Breast epithelium (tissue), 4 donors: ENCODE measurements at regions not wholly inside any gene's neighbourhood (a gene's known extent, or its start where the extent isn't known, plus 50 kb on each side); places are given as distances from the start of the nearest gene placed in this dataset.

Source experiments
- DNase-seq, 2 donors: peaks; one replicate each; pipeline ENCODE4 v3.0.0-alpha.2; 2019; ENCODE audit warnings: low spot score in 2 of 2
- H3K27ac ChIP-seq, 2 donors: fragments of 200-600 bp; sonication (generic) in 1 of 2; one replicate each; pipeline ENCODE4 v1.5.1; 2016 to 2019; ENCODE audit warnings: mild to moderate bottlenecking in 1 of 2
- H3K27me3 ChIP-seq, 2 donors: fragments of 200-600 bp; sonication (generic) in 1 of 2; one replicate each; pipeline versions ENCODE4 v1.5.1 to v1.6.0; 2017 to 2019; ENCODE audit warnings: control low read depth in 1 of 2, mild to moderate bottlenecking in 1 of 2
- H3K36me3 ChIP-seq: fragments of 200-600 bp; one replicate; pipeline ENCODE4 v1.5.1; 2019
- H3K4me1 ChIP-seq, 2 donors: fragments of 200-600 bp; sonication (generic); one replicate each; pipeline ENCODE4 v1.5.1; 2016 to 2019; ENCODE audit warnings: control low read depth in 1 of 2
- H3K4me3 ChIP-seq, 3 donors: fragments of 200-600 bp; sonication (generic); 1 replicate in 2 of 3; 2 replicates in 1 of 3; pipeline ENCODE4 v1.5.1; 2016 to 2019; ENCODE audit warnings: mild to moderate bottlenecking in 3 of 3, moderate library complexity in 2 of 3
- H3K9me3 ChIP-seq, 2 donors: fragments of 200-600 bp; sonication (generic) in 1 of 2; one replicate each; pipeline ENCODE4 v1.5.1; 2016 to 2019; ENCODE audit warnings: control low read depth in 1 of 2
- POLR2A ChIP-seq: fragments of 450-650 bp; IDR thresholded peaks from one replicate; pipeline ENCODE4 v1.6.1; 2016; ENCODE audit warnings: antibody characterized with exemption, mild to moderate bottlenecking, moderate library complexity
- POLR2AphosphoS5 ChIP-seq, 3 donors: sonication (generic); formaldehyde crosslinking; IDR thresholded peaks; one replicate each; pipeline ENCODE4 v1.6.1; 2017; ENCODE audit warnings: antibody characterized with exemption in 3 of 3
- intact Hi-C: fragments of 100-400 bp; cut with DNase I; formaldehyde crosslinking; loops from one replicate; pipeline ENCODE4 v1.15.1; 2023; ENCODE audit warnings: low total_unique reads
- TF ChIP-seq, protein P1 (sequence below), 3 donors: fragments of 450-650 bp; IDR thresholded peaks; one replicate each; pipeline ENCODE4 v1.5.1; 2016 to 2017; ENCODE audit warnings: antibody characterized with exemption in 3 of 3, mild to moderate bottlenecking in 3 of 3, moderate library complexity in 3 of 3

DNA sequence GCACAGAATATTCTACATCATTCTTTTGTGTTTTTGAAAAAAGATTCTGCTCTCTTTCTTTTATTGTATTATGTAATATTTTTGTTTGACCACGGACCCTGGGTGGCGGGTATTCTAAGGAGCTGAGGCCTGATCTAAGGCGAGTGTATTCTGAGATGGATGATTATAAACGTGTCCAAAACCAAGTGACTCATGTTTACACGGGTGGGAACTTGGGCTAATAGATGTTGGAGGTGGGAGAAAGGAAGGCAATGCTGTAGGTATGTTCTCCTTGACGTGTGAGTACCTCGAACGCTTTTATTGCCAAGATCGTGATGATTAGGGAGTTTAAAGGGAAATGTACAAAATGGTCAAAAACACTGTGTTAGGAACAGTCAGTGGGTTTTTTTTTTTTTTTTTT is 188.9 kb upstream of the FAT1 start:
- no peak overlapping the region for H3K27ac ChIP-seq
- H3K4me3 ChIP-seq, result no peak overlapping the region
- no peaks in the 10 kb centered on the region for H3K9me3 ChIP-seq
- no peaks in the 10 kb centered on the region for H3K27me3 ChIP-seq
- intact Hi-C loops, result no loop called here
- DNase-seq, result no peak
- H3K36me3 ChIP-seq, result no peaks in the 10 kb centered on the region
- TF ChIP-seq POLR2A (no peak), POLR2AphosphoS5 (IDR thresholded peaks at IDR 0.05) (no peak)
- TF ChIP-seq, protein P1, sequence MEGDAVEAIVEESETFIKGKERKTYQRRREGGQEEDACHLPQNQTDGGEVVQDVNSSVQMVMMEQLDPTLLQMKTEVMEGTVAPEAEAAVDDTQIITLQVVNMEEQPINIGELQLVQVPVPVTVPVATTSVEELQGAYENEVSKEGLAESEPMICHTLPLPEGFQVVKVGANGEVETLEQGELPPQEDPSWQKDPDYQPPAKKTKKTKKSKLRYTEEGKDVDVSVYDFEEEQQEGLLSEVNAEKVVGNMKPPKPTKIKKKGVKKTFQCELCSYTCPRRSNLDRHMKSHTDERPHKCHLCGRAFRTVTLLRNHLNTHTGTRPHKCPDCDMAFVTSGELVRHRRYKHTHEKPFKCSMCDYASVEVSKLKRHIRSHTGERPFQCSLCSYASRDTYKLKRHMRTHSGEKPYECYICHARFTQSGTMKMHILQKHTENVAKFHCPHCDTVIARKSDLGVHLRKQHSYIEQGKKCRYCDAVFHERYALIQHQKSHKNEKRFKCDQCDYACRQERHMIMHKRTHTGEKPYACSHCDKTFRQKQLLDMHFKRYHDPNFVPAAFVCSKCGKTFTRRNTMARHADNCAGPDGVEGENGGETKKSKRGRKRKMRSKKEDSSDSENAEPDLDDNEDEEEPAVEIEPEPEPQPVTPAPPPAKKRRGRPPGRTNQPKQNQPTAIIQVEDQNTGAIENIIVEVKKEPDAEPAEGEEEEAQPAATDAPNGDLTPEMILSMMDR (IDR thresholded peaks at IDR 0.05), result no peak
- H3K4me1 ChIP-seq, result no peaks in the 10 kb centered on the region

DNA sequence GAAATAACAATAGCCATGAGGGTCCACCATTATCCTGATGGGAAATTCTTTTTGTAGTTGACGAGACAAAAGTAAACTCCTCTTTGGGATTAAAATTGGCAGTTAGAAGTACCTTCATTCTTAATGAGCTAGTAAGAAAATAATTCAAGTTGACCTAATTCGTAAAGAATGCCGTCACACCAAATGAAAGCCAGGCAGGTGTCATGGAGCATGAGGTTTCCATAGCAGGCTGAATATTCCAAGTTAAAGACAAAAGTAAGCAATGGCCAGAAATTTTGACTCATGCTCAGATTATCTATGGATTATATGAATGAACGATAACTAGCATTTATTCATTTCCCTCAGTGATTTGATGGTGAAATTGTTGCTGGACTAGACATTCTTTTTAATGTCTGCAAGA is 192.2 kb upstream of the FAT1 start:
- H3K27me3 ChIP-seq, result no peaks in the 10 kb centered on the region
- no peaks in the 10 kb centered on the region for H3K4me1 ChIP-seq
- DNase-seq, result no peak
- TF ChIP-seq POLR2A (no peak), POLR2AphosphoS5 (IDR thresholded peaks at IDR 0.05) (no peak)
- TF ChIP-seq, protein P1 (IDR thresholded peaks at IDR 0.05), result no peak
- no peaks in the 10 kb centered on the region for H3K9me3 ChIP-seq
- no peaks in the 10 kb centered on the region for H3K36me3 ChIP-seq
- intact Hi-C loops, result no loop called here
- no peak overlapping the region for H3K27ac ChIP-seq
- no peak overlapping the region for H3K4me3 ChIP-seq

DNA sequence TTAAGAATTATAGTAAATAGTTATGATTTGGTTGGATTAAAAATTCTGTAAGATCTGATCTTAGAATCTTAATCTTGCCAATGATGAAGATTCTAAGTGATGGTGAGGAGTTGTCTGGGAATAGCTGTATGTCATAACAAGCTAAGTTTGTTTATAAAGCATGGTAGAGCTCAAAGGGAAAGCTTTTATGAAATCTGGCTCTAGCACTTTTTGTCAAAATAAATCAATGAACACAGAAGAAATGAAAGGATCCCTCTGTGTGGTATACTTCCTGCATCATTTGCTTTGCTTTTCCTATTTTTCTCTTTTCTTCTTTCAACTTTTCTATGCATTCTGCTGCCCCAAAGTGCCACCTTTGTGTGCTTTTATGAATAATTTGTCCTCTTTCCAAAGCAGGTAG is 193.5 kb upstream of the FAT1 start:
- Histone ChIP-seq H3K27ac (no peak overlapping the region), H3K27me3 (no peaks in the 10 kb centered on the region), H3K4me3 (no peak overlapping the region), H3K4me1 (no peaks in the 10 kb centered on the region), H3K36me3 (no peaks in the 10 kb centered on the region), H3K9me3 (no peaks in the 10 kb centered on the region)
- no peak for DNase-seq
- intact Hi-C loops, result no loop called here
- TF ChIP-seq POLR2A (no peak), POLR2AphosphoS5 (IDR thresholded peaks at IDR 0.05) (no peak)
- TF ChIP-seq, protein P1 (IDR thresholded peaks at IDR 0.05), result no peak

DNA sequence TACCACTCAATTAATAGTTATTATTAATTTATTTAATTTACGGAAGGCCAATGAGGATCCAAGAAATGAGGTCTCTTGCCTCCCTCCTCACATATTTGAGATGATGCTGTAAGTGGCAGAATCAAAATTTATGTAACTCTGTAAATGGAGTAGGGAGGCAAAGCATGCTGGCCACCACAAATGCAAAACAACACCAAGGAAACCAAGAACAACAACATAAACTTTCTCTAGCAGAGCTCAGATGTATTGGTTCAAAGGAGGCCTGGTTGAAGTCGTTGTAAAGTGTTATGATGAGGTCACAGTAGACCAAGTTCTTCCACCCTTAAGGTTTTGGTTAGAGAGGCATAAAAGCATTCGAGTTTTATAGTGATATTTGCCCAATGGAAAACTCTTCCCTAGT is 194.8 kb upstream of the FAT1 start:
- Histone ChIP-seq H3K36me3 (no peaks in the 10 kb centered on the region), H3K4me3 (no peak overlapping the region), H3K27me3 (no peaks in the 10 kb centered on the region), H3K27ac (no peak overlapping the region), H3K9me3 (no peaks in the 10 kb centered on the region), H3K4me1 (no peaks in the 10 kb centered on the region)
- no peak for DNase-seq
- intact Hi-C loops, result no loop called here
- TF ChIP-seq POLR2AphosphoS5 (IDR thresholded peaks at IDR 0.05) (no peak), POLR2A (no peak)
- TF ChIP-seq, protein P1 (IDR thresholded peaks at IDR 0.05), result no peak

DNA sequence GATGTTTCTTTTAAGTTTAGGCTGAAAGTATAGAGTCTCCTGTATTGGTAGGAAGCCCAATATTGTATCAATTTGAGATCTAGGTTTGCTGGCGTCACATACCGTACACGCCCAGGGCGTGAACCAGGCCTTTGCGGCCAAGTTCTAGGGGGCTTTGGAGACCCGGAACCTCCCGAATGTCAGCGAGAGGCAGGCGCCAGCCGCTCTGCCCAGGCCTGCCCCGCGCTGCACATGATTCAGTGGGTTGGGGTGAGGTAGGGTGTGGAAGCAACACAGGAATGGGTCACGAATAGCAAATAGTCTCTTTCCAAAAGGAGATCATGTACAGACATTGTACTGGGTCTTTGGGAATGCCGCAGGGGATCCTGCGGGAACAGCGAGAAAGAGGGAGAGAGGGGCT is 195.7 kb upstream of the FAT1 start:
- Histone ChIP-seq H3K27ac (no peak overlapping the region), H3K36me3 (no peaks in the 10 kb centered on the region), H3K4me3 (no peak overlapping the region), H3K27me3 (no peaks in the 10 kb centered on the region), H3K9me3 (no peaks in the 10 kb centered on the region), H3K4me1 (no peaks in the 10 kb centered on the region)
- intact Hi-C loops, result no loop called here
- TF ChIP-seq, protein P1 (IDR thresholded peaks at IDR 0.05), result no peak
- TF ChIP-seq POLR2AphosphoS5 (IDR thresholded peaks at IDR 0.05), result no peak
- no peak for TF ChIP-seq POLR2A
- no peak for DNase-seq
